Endothelial cell of umbilical vein (primary cell): ENCODE measurements at regions not wholly inside any gene's neighbourhood (a gene's known extent, or its start where the extent isn't known, plus 50 kb on each side); places are given as distances from the start of the nearest gene placed in this dataset.

Experiments used
- FOS ChIP-seq: IDR thresholded peaks from 2 replicates; pipeline ENCODE4 v1.6.1; 2011; ENCODE audit warnings: mild to moderate bottlenecking, low read length, moderate library complexity, borderline replicate concordance; ENCODE audit not compliant: insufficient read depth
- MYC ChIP-seq: IDR thresholded peaks from one replicate; pipeline ENCODE4 v1.6.1; 2011; ENCODE audit warnings: mild to moderate bottlenecking, low read depth, low read length
- POLR2A ChIP-seq: IDR thresholded peaks from 2 replicates; pipeline ENCODE4 v1.6.1; 2012; ENCODE audit warnings: low read depth, mild to moderate bottlenecking, control low read depth, low read length
- POLR2AphosphoS5 ChIP-seq: IDR thresholded peaks from 2 replicates; pipeline ENCODE4 v1.6.1; 2012; ENCODE audit warnings: low read depth, mild to moderate bottlenecking, control low read depth, low read length, moderate library complexity; ENCODE audit not compliant: insufficient read depth

DNA sequence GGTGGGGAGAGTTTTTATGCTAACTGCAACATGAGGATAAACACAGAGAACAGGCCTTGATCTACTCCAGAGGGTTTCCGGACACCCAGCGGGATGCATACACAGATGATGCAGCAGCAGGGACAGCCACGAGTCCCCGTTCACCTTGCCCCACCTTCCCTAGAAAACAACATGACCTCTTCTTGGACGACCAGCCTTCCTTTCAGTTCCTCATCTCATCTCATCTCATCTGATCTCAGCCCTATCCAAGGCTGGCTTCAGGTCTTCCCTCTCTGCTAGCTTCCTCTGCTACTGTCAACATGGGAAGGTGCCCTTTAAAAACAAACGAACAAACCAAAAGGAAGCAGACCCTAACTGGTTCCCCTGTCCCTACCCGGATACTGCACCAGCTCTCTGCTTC lies 1356.2 kb downstream of the TBC1D22A start:
- TF ChIP-seq FOS (no peak), MYC (no peak), POLR2A (no peak), POLR2AphosphoS5 (no peak)
